GM12878 (cell line): ENCODE measurements at regions not wholly inside any gene's neighbourhood (a gene's known extent, or its start where the extent isn't known, plus 50 kb on each side); places are given as distances from the start of the nearest gene placed in this dataset.

ENCODE experiments used
- BACH1 ChIP-seq: fragments of 450-650 bp; IDR thresholded peaks from 2 replicates; pipeline ENCODE4 v1.6.1; 2017; ENCODE audit warnings: mild to moderate bottlenecking, borderline replicate concordance
- BCL3 ChIP-seq: IDR thresholded peaks from 2 replicates; pipeline ENCODE4 v1.6.1; 2011; ENCODE audit warnings: borderline replicate concordance, low read depth, mild to moderate bottlenecking, moderate library complexity, low read length; ENCODE audit not compliant: insufficient read depth, poor library complexity, severe bottlenecking
- CTCF ChIP-seq, 3 experiments: IDR thresholded peaks in 2 of 3; conservative IDR thresholded peaks in 1 of 3; 2 replicates each; pipeline ENCODE4 v1.5.1; 2011; ENCODE audit warnings: low read depth in 3 of 3, low read length in 3 of 3, mild to moderate bottlenecking in 3 of 3, control low read depth in 2 of 3, moderate library complexity in 2 of 3, inconsistent platforms in 1 of 3, mixed read lengths in 1 of 3; ENCODE audit not compliant: control insufficient read depth in 2 of 3, insufficient read depth in 1 of 3; ENCODE audit errors: extremely low read depth in 1 of 3
- E2F8 ChIP-seq: fragments of 450-650 bp; IDR thresholded peaks from 2 replicates; pipeline ENCODE4 v1.6.1; 2018; ENCODE audit warnings: mild to moderate bottlenecking, low read depth, moderate library complexity; ENCODE audit not compliant: partially characterized antibody
- GABPA ChIP-seq: IDR thresholded peaks from 2 replicates; pipeline ENCODE4 v1.6.1; 2014; ENCODE audit warnings: antibody characterized with exemption, low read depth, mild to moderate bottlenecking, inconsistent platforms
- MAX ChIP-seq: IDR thresholded peaks from 2 replicates; pipeline ENCODE4 v1.6.1; 2012; ENCODE audit warnings: low read depth, low read length, improper control_type of control experiment
- NR2F1 ChIP-seq: fragments of 450-650 bp; conservative IDR thresholded peaks from 2 replicates; pipeline ENCODE4 v1.6.1; 2017; ENCODE audit warnings: mild to moderate bottlenecking
- POLR2A ChIP-seq: IDR thresholded peaks from 2 replicates; pipeline ENCODE4 v1.6.1; 2011; ENCODE audit warnings: low read depth, mild to moderate bottlenecking, low read length
- RAD51 ChIP-seq: fragments of 450-650 bp; IDR thresholded peaks from 2 replicates; pipeline ENCODE4 v1.6.1; 2016; ENCODE audit warnings: moderate library complexity, mild to moderate bottlenecking, inconsistent platforms
- REST ChIP-seq: IDR thresholded peaks from 2 replicates; pipeline ENCODE4 v1.6.1; 2012; ENCODE audit warnings: mild to moderate bottlenecking, low read depth, low read length
- SIX5 ChIP-seq: IDR thresholded peaks from 2 replicates; pipeline ENCODE4 v1.6.1; 2011; ENCODE audit warnings: mild to moderate bottlenecking, low read depth, low read length, moderate library complexity; ENCODE audit not compliant: severe bottlenecking
- SP1 ChIP-seq: IDR thresholded peaks from one replicate; pipeline ENCODE4 v1.6.1; 2011; ENCODE audit warnings: low read depth, low read length
- ZBTB33 ChIP-seq: fragments of 450-650 bp; IDR thresholded peaks from 2 replicates; pipeline ENCODE4 v1.6.1; 2017; ENCODE audit warnings: mild to moderate bottlenecking

GRCh38 chr3:168467115-168467714, 371.5 kb upstream of the GOLIM4 start:
- TF ChIP-seq SIX5, result no peak
- no peak for TF ChIP-seq BCL3
- TF ChIP-seq CTCF (IDR thresholded peaks at IDR 0.05 in 2 of 3, conservative IDR thresholded peaks at IDR 0.05 in 1 of 3; ENCODE audit: control insufficient read depth in 2 of 3, extremely low read depth in 1 of 3, insufficient read depth in 1 of 3, low read depth in 3 of 3, low read length in 3 of 3), result peak; percentile 28 to 43 (median 28); a peak in 4 of 6 replicates
- no peak for TF ChIP-seq REST
- TF ChIP-seq POLR2A, result no peak
- no peak for TF ChIP-seq SP1
- no peak for TF ChIP-seq RAD51
- TF ChIP-seq NR2F1, result no peak
- TF ChIP-seq BACH1, result no peak
- no peak for TF ChIP-seq E2F8
- no peak for TF ChIP-seq MAX
- no peak for TF ChIP-seq ZBTB33
- TF ChIP-seq GABPA, result no peak
